Astrocyte (in vitro differentiated cells and primary cell): ENCODE measurements at regions not wholly inside any gene's neighbourhood (a gene's known extent, or its start where the extent isn't known, plus 50 kb on each side); places are given as distances from the start of the nearest gene placed in this dataset.
A peak's percentile ranks its signal among the peaks of the same experiment; 100 is the strongest.
"Not testable (repeated sequence)": the region's sequence is repeated elsewhere in the genome, so short reads cannot be mapped to it uniquely, and the experiment has no call there.

Experiments
- DNase-seq: peaks from one replicate; pipeline ENCODE4 v3.0.0-alpha.2; 2010; ENCODE audit warnings: low read depth
- FAIRE-seq: peaks from 2 replicates; lab custom pipeline; 2011; peaks lifted over from hg19 to GRCh38; lab: Jason Lieb, UNC
- H2AFZ ChIP-seq: 2 replicates; pipeline ENCODE4 v1.6.0; 2012; ENCODE audit warnings: low read depth, low read length, inconsistent platforms
- H3K27ac ChIP-seq: 2 replicates; pipeline ENCODE4 v1.5.1; 2011; ENCODE audit warnings: low read depth, low read length, inconsistent platforms
- H3K27me3 ChIP-seq: 2 replicates; pipeline ENCODE4 v1.6.0; 2011; ENCODE audit warnings: low read length, inconsistent platforms; ENCODE audit not compliant: insufficient read depth
- H3K36me3 ChIP-seq: 2 replicates; pipeline ENCODE4 v1.5.1; 2011; ENCODE audit warnings: low read length, inconsistent platforms; ENCODE audit not compliant: insufficient read depth
- H3K4me1 ChIP-seq: 2 replicates; pipeline ENCODE4 v1.5.1; 2011; ENCODE audit warnings: low read length, inconsistent platforms; ENCODE audit not compliant: insufficient read depth
- H3K4me2 ChIP-seq: 2 replicates; pipeline ENCODE4 v1.6.0; 2012; ENCODE audit warnings: low read length, inconsistent platforms
- H3K4me3 ChIP-seq: 2 replicates; pipeline ENCODE4 v1.5.1; 2011; ENCODE audit warnings: low read depth, mild to moderate bottlenecking, low read length, inconsistent platforms; ENCODE audit not compliant: insufficient read depth
- H3K79me2 ChIP-seq: 2 replicates; pipeline ENCODE4 v1.6.0; 2012; ENCODE audit warnings: mild to moderate bottlenecking, low read length, inconsistent platforms; ENCODE audit not compliant: insufficient read depth
- H3K9ac ChIP-seq: 2 replicates; pipeline ENCODE4 v1.6.0; 2012; ENCODE audit warnings: mild to moderate bottlenecking, low read length, inconsistent platforms
- H3K9me3 ChIP-seq: 2 replicates; pipeline ENCODE4 v1.5.1; 2012; ENCODE audit warnings: low read depth, mild to moderate bottlenecking, low read length, inconsistent platforms; ENCODE audit not compliant: insufficient read depth
- H4K20me1 ChIP-seq: 2 replicates; pipeline ENCODE4 v1.6.0; 2012; ENCODE audit warnings: low read length, inconsistent platforms; ENCODE audit not compliant: insufficient read depth
- H3K27ac Mint-ChIP-seq: one replicate; pipeline ENCODE4 v1.8.0; 2021; ENCODE audit warnings: mild to moderate bottlenecking, mixed read lengths; ENCODE audit not compliant: unreplicated experiment
- H3K27me3 Mint-ChIP-seq: one replicate; pipeline ENCODE4 v1.8.0; 2021; ENCODE audit warnings: low read depth, mixed read lengths; ENCODE audit not compliant: unreplicated experiment
- H3K36me3 Mint-ChIP-seq: one replicate; pipeline ENCODE4 v1.8.0; 2021; ENCODE audit warnings: low read depth, mixed read lengths; ENCODE audit not compliant: unreplicated experiment
- H3K4me1 Mint-ChIP-seq: one replicate; pipeline ENCODE4 v1.8.0; 2021; ENCODE audit warnings: low read depth, mixed read lengths; ENCODE audit not compliant: unreplicated experiment
- H3K4me3 Mint-ChIP-seq: one replicate; pipeline ENCODE4 v1.8.0; 2021; ENCODE audit warnings: mild to moderate bottlenecking, moderate library complexity, mixed read lengths; ENCODE audit not compliant: unreplicated experiment
- H3K9me3 Mint-ChIP-seq: one replicate; pipeline ENCODE4 v1.8.0; 2021; ENCODE audit warnings: mild to moderate bottlenecking, mixed read lengths; ENCODE audit not compliant: unreplicated experiment
- EZH2 ChIP-seq: IDR thresholded peaks from 2 replicates; pipeline ENCODE4 v1.6.1; 2012; ENCODE audit warnings: mild to moderate bottlenecking, low read length, inconsistent platforms; ENCODE audit not compliant: insufficient read depth
- TF ChIP-seq, protein P1 (sequence below): IDR thresholded peaks from 2 replicates; pipeline ENCODE4 v1.5.1; 2011; ENCODE audit warnings: low read depth, mild to moderate bottlenecking, inconsistent platforms, low read length, moderate library complexity; ENCODE audit not compliant: insufficient read depth

DNA sequence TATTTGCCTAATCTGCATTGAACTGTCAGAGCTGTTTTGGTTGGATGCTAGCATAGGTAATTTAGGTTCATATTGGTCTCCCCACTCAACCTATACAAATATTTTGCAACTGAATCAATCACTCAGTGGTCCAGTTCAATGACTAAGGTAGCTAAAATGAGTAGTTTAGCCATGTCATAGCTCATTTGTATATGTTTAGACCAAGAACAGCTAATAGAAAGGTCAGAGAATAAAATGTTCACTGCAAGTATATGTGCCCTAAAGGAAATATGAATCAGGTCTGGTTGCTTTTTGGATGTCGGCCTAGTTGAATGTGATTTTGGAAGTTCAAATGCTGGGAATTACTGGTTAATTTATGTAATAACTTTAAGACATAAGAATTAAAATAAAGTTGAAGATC, 883.9 kb downstream of the LRFN5 start:
- Histone ChIP-seq H3K36me3 (no peaks in the 10 kb centered on the region), H3K4me2 (no peak overlapping the region), H3K9ac (no peak overlapping the region), H3K79me2 (no peaks in the 10 kb centered on the region), H3K9me3 (no peaks in the 10 kb centered on the region), H3K4me1 (no peaks in the 10 kb centered on the region), H4K20me1 (no peaks in the 10 kb centered on the region), H3K4me3 (no peak overlapping the region), H2AFZ (no peak overlapping the region), H3K27ac (no peak overlapping the region), H3K27me3 (no peaks in the 10 kb centered on the region)
- H3K27me3 Mint-ChIP-seq: no peaks in the 10 kb centered on the region
- DNase-seq: peak; percentile 50
- no peak overlapping the region for H3K4me3 Mint-ChIP-seq
- H3K36me3 Mint-ChIP-seq: no peaks in the 10 kb centered on the region
- H3K27ac Mint-ChIP-seq: no peak overlapping the region
- no peak for FAIRE-seq
- TF ChIP-seq EZH2: no peak
- TF ChIP-seq, protein P1, sequence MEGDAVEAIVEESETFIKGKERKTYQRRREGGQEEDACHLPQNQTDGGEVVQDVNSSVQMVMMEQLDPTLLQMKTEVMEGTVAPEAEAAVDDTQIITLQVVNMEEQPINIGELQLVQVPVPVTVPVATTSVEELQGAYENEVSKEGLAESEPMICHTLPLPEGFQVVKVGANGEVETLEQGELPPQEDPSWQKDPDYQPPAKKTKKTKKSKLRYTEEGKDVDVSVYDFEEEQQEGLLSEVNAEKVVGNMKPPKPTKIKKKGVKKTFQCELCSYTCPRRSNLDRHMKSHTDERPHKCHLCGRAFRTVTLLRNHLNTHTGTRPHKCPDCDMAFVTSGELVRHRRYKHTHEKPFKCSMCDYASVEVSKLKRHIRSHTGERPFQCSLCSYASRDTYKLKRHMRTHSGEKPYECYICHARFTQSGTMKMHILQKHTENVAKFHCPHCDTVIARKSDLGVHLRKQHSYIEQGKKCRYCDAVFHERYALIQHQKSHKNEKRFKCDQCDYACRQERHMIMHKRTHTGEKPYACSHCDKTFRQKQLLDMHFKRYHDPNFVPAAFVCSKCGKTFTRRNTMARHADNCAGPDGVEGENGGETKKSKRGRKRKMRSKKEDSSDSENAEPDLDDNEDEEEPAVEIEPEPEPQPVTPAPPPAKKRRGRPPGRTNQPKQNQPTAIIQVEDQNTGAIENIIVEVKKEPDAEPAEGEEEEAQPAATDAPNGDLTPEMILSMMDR: no peak
- no peaks in the 10 kb centered on the region for H3K4me1 Mint-ChIP-seq
- no peaks in the 10 kb centered on the region for H3K9me3 Mint-ChIP-seq

DNA sequence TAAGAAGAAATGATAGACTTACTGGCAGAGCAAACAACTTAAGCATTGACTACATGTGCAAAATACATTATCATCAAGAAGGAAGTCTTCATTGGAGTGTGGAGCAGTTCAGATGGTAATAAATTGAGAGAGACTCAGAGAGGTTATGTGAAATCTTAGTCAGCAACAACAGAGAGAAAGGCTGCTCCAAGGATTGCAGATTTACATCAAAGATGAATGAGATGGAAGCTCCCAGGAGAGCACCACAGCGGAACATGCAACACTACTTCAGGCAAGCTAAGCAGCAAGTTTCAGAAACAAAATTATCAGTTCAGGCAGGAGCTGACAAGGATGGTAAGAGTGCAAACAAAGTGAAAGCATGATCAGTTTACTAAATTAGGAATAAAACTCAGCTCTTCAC, 882.3 kb downstream of the LRFN5 start:
- Histone ChIP-seq H3K4me2 (no peak overlapping the region), H2AFZ (no peak overlapping the region), H3K27ac (no peak overlapping the region), H3K9ac (no peak overlapping the region), H3K36me3 (no peaks in the 10 kb centered on the region), H3K4me3 (no peak overlapping the region), H4K20me1 (no peaks in the 10 kb centered on the region), H3K9me3 (no peaks in the 10 kb centered on the region), H3K79me2 (no peaks in the 10 kb centered on the region), H3K4me1 (no peaks in the 10 kb centered on the region), H3K27me3 (no peaks in the 10 kb centered on the region)
- DNase-seq (no peak), FAIRE-seq (no peak)
- no peak overlapping the region for H3K4me3 Mint-ChIP-seq
- no peaks in the 10 kb centered on the region for H3K4me1 Mint-ChIP-seq
- no peak overlapping the region for H3K27ac Mint-ChIP-seq
- no peaks in the 10 kb centered on the region for H3K9me3 Mint-ChIP-seq
- no peaks in the 10 kb centered on the region for H3K36me3 Mint-ChIP-seq
- TF ChIP-seq EZH2: no peak
- TF ChIP-seq, protein P1: no peak
- no peaks in the 10 kb centered on the region for H3K27me3 Mint-ChIP-seq

DNA sequence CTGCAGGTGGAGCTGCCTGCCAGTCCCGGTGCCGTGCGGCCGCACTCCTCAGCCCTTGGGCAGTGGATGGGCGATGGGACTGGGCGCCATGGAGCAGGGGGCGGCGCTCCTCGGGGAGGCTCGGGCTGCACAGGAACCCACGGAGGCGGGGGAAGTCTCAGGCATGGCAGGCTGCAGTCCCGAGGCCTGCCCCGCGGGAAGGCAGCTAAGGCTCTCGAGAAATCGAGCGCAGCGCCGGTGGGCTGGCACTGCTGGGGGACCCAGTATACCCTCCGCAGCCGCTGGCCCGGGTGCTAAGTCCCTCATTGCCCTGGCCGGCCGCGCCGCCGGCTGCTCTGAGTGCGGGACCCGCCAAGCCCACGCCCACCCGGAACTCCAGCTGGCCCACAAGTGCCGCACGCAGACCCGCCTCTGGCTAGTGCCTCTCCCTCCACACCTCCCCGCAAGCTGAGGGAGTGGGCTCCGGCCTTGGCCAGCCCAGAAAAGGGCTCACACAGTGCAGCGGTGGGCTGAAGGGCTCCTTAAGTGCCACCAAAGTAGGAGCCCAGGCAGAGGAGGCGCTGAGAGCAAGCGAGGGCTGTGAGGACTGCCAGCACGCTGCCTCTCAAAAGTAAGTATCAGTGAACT, 875.8 kb downstream of the LRFN5 start:
- DNase-seq, H3K4me1 ChIP-seq, H4K20me1 ChIP-seq, H3K27me3 Mint-ChIP-seq, H3K4me3 Mint-ChIP-seq, H3K27me3 ChIP-seq, H3K4me3 ChIP-seq, H3K27ac Mint-ChIP-seq, H3K36me3 ChIP-seq, FAIRE-seq, H3K9me3 ChIP-seq, H3K4me2 ChIP-seq, H3K4me1 Mint-ChIP-seq, H3K9ac ChIP-seq, H3K27ac ChIP-seq, H2AFZ ChIP-seq, H3K79me2 ChIP-seq, H3K9me3 Mint-ChIP-seq, H3K36me3 Mint-ChIP-seq: not testable (repeated sequence)

DNA sequence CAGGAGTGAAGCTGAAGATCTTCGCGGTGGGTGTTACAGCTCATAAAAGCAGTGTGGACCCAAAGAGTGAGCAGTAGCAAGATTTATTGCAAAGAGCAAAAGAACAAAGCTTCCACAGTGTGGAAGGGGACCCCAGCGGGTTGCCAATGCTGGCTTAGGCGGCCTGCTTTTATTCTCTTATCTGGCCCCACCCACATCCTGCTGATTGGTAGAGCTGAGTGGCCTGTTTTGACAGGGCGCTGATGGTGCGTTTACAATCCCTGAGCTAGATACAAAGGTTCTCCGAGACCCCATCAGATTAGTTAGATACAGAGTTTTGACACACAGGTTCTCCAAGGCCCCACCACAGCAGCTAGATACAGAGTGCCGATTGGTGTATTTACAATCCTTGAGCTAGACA, 875.0 kb downstream of the LRFN5 start:
- not testable (repeated sequence) for H3K9me3 ChIP-seq, H3K79me2 ChIP-seq, H3K4me3 ChIP-seq, H3K4me1 ChIP-seq, FAIRE-seq, H3K36me3 Mint-ChIP-seq, H4K20me1 ChIP-seq, H3K9ac ChIP-seq, H3K9me3 Mint-ChIP-seq, H2AFZ ChIP-seq, H3K27ac Mint-ChIP-seq, H3K4me3 Mint-ChIP-seq, H3K36me3 ChIP-seq, H3K27ac ChIP-seq, H3K4me1 Mint-ChIP-seq, H3K4me2 ChIP-seq, DNase-seq, H3K27me3 ChIP-seq, H3K27me3 Mint-ChIP-seq
